ENCODE measurements at regions not wholly inside any gene's neighbourhood (a gene's known extent, or its start where the extent isn't known, plus 50 kb on each side); places are given as distances from the start of the nearest gene placed in this dataset.

GRCh38 chr2:10985260-10985659 is 73.5 kb downstream of the KCNF1 start:
- DNase-seq (ENCODE audit: low spot score), result no peak

GRCh38 chr2:10985901-10986535 is 74.3 kb downstream of the KCNF1 start:
- DNase-seq (ENCODE audit: low spot score), result no peak

- DNase-seq (ENCODE audit: low spot score), result no peak
These were observed 75.7 kb downstream of the KCNF1 start for GRCh38 chr2:10987439-10987838.

GRCh38 chr2:10987861-10988260 is 76.1 kb downstream of the KCNF1 start:
- no peak for DNase-seq (ENCODE audit: low spot score)

GRCh38 chr2:10989151-10989550 is 77.4 kb downstream of the KCNF1 start:
- DNase-seq (ENCODE audit: low spot score), result no peak

DNA sequence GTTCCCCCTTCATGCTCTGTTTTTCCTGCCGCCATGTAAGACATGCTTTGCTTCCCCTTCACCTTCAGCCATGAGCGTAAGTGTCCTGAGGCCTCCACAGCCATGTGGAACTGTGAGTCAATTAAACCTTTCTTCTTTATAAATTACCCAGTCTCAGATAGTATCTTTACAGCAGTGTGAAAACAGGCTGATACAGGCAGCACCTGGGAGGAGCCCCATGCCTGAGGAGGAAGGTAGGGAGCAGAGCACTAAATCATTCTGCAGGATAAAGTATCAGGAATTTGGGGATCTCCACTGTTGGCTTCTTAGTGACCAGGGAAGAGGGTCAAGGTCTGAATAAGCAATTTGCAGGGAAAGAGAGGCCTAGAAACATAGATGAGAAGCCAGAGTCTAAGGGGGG is 78.0 kb downstream of the KCNF1 start:
- no peak for DNase-seq (ENCODE audit: low spot score)

DNA sequence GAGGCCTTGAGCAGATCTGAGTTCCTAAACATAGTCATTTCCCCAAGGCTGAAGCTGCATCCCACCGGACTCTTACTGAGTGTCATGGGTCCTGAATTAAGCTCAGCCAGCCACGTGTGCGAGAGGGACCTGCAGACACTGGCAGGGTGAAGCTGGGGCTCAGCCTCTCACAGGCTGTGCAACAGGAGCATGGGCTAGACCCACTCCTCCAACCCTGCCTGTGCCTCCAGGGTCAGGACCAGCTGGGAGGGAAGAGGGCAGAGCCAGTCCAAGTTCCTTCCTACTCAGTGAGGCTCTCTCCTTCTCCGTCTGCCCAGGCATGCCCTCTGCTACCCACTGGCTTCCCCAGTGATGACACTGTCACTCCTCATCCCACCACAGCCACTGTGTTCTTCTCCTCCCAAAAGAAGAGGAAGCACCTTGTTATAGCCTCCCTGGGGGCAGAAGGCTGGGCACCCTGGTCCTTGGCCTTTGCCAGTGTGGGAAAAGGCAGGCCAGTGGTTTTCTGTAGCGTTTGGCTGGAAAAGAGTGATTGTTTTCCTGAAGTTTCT is 78.9 kb downstream of the KCNF1 start:
- DNase-seq (ENCODE audit: low spot score), result no peak

DNA sequence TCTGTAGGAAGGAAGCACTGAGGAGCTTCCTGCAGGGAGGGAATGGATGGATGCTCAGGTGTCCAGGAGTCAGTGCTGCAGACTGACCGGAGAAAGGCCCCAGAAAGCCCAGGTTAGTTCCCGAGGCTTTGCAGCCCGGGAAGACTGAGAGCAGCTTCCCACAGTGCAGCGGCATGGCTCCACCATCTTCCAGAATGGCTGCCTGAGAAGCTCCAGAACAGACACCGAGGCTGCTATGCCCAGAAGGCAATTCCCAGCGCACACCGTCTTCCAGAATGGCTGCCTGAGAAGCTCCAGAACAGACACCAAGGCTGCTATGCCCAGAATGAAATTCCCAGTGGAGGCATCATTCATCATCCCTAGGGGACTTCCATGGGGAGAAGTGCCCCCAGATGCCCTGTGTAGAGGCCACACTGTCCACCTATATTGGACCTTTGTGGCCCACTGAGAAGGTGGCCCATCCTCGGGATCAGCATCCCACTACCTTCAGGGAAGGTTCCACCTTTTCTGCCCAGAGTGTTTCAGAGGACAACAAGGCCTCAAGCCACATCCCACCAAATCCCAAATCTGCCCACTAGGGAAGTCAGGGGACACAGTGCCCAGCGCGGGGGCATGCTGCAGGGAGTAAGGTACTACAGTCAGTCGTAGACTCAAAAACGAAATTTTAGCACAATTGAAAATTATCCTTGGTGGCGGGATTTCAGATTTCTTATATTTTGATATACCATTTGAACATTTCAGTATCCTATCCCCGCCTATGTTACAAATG is 80.5 kb downstream of the KCNF1 start:
- no peak for DNase-seq (ENCODE audit: low spot score)

DNA sequence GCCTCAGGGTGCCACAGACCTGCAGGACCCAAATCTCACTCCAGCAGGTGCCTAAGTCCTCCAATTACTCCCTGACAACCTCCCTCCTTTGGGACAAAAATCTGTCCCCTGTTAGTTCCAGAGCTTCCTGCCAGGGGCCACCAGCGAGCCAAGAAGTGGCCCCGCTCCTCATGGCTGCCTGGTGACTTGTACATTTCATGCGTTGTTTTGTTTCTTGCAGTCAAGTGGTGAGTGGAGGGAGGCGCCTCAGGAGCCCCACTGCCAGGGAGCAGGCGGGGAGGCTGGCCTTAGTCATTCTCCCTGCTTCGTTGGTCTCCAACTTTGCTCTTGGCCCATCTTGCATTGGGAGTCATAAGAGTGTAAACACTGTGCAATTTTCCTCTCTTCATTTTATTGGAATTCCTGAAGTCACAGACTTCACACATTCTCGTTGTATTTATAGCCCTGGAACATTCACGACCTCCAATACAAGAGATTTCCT is 81.3 kb downstream of the KCNF1 start:
- peak; percentile 51 for DNase-seq (ENCODE audit: low spot score)

GRCh38 chr2:10995366-10995970 is 83.7 kb downstream of the KCNF1 start:
- DNase-seq (ENCODE audit: low spot score), result no peak

GRCh38 chr2:11004199-11004598 is 92.5 kb downstream of the KCNF1 start:
- DNase-seq (ENCODE audit: low spot score), result no peak

DNA sequence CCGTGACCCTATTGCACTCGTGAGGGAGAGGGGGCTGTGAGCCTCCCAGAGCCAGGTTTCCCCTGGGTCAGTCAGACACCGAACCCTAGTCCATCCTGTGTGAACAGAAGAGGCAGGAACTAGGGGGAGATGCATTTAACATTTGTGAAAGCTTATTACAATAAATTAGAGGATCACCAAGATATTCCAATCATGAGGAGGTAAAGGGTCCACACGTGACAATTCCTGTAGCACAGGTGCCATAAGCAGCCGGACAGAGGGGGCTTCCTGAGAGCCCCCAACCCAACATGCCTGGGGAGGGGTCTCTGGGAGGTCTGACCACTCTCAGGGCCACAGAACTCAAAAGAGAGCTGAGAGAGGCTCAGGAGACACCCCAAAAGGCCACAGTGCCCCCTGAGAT is 93.3 kb downstream of the KCNF1 start:
- DNase-seq (ENCODE audit: low spot score), result no peak

GRCh38 chr2:11006191-11006590 is 94.5 kb downstream of the KCNF1 start:
- DNase-seq (ENCODE audit: low spot score), result no peak

GRCh38 chr2:11007331-11008264 is 95.9 kb downstream of the KCNF1 start:
- no peak for DNase-seq (ENCODE audit: low spot score)

DNA sequence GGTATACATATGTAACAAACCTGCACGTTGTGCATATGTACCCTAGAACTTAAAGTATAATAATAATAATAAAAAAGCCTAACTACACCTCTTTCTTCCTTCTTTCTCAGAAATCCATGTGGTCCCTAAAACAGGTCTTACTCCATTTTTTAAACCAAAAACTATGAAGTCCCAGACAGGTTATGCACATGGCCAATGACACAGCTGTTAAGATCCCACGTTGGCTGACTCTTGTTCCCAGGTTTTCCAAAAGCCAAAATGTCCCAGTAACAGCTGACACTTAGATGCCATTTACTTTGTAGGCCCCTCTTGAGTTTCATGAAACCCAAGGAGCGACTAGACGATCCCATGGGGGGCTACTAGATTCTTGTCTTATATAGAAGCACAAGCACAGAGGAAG is 97.0 kb downstream of the KCNF1 start:
- no peak for DNase-seq (ENCODE audit: low spot score)

GRCh38 chr2:11009176-11009575 is 97.4 kb downstream of the KCNF1 start:
- DNase-seq (ENCODE audit: low spot score), result no peak

- DNase-seq (ENCODE audit: low spot score), result no peak
These were observed 98.2 kb downstream of the KCNF1 start for GRCh38 chr2:11009891-11010290.

GRCh38 chr2:11011359-11011758 is 99.6 kb downstream of the KCNF1 start:
- no peak for DNase-seq (ENCODE audit: low spot score)

- no peak for DNase-seq (ENCODE audit: low spot score)
These were observed 100.5 kb downstream of the KCNF1 start for GRCh38 chr2:11012131-11012693.

GRCh38 chr2:11013196-11013595 is 101.5 kb downstream of the KCNF1 start:
- no peak for DNase-seq (ENCODE audit: low spot score)

DNA sequence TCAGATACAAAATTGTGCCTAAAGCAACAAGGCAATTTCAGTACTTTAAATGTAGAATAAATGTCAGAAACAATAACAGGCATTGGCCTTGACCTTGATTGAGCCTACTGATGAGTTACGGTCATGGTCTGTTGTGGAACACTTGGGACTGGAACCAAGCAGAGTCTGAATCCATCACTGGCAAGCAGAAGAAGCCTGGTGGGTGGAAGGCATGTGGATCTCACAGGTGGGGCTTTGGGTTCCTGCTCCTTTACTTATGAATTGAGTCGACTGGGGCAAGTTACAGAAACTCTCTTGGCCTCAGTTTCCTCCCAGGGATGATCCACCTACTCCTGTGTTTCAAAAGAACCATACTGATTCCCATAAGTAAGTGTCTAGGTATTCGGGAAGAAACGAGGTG is 102.3 kb downstream of the KCNF1 start:
- no peak for DNase-seq (ENCODE audit: low spot score)

All from GM03348 (cell line).